ENCODE measurements at regions not wholly inside any gene's neighbourhood (a gene's known extent, or its start where the extent isn't known, plus 50 kb on each side); places are given as distances from the start of the nearest gene placed in this dataset.

GRCh38 chr16:5738586-5738985 is 641.0 kb upstream of the EEF2KMT start:
- TF ChIP-seq YY1 (IDR thresholded peaks at IDR 0.05; ENCODE audit: insufficient read depth, insufficient read length) (no peak), ZNF274 (IDR thresholded peaks at IDR 0.05; ENCODE audit: low read depth, low read length) (no peak), SUZ12 (IDR thresholded peaks at IDR 0.05; ENCODE audit: extremely low read depth, insufficient read depth, insufficient read length) (no peak)
